HL-60 (cell line): ENCODE measurements at regions not wholly inside any gene's neighbourhood (a gene's known extent, or its start where the extent isn't known, plus 50 kb on each side); places are given as distances from the start of the nearest gene placed in this dataset.

Experiments used
- CTCF ChIP-seq: IDR thresholded peaks from one replicate; pipeline ENCODE4 v1.5.1; 2011; ENCODE audit warnings: low read length, control low read depth, inconsistent platforms; ENCODE audit not compliant: insufficient read depth
- GABPA ChIP-seq: IDR thresholded peaks from 2 replicates; pipeline ENCODE4 v1.6.1; 2012; ENCODE audit warnings: low read depth
- POLR2AphosphoS5 ChIP-seq: IDR thresholded peaks from 2 replicates; pipeline ENCODE4 v1.6.1; 2012; ENCODE audit warnings: low read depth
- TF ChIP-seq, protein P1 (sequence below): IDR thresholded peaks from 2 replicates; pipeline ENCODE4 v1.6.1; 2012; ENCODE audit warnings: low read depth; ENCODE audit not compliant: insufficient replicate concordance

GRCh38 chr10:20350509-20350908 is 534.3 kb downstream of the PLXDC2 start:
- TF ChIP-seq POLR2AphosphoS5 (no peak), CTCF (no peak), GABPA (no peak)
- TF ChIP-seq, protein P1, sequence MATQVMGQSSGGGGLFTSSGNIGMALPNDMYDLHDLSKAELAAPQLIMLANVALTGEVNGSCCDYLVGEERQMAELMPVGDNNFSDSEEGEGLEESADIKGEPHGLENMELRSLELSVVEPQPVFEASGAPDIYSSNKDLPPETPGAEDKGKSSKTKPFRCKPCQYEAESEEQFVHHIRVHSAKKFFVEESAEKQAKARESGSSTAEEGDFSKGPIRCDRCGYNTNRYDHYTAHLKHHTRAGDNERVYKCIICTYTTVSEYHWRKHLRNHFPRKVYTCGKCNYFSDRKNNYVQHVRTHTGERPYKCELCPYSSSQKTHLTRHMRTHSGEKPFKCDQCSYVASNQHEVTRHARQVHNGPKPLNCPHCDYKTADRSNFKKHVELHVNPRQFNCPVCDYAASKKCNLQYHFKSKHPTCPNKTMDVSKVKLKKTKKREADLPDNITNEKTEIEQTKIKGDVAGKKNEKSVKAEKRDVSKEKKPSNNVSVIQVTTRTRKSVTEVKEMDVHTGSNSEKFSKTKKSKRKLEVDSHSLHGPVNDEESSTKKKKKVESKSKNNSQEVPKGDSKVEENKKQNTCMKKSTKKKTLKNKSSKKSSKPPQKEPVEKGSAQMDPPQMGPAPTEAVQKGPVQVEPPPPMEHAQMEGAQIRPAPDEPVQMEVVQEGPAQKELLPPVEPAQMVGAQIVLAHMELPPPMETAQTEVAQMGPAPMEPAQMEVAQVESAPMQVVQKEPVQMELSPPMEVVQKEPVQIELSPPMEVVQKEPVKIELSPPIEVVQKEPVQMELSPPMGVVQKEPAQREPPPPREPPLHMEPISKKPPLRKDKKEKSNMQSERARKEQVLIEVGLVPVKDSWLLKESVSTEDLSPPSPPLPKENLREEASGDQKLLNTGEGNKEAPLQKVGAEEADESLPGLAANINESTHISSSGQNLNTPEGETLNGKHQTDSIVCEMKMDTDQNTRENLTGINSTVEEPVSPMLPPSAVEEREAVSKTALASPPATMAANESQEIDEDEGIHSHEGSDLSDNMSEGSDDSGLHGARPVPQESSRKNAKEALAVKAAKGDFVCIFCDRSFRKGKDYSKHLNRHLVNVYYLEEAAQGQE = no peak
